RWPE2 (cell line): ENCODE measurements at regions not wholly inside any gene's neighbourhood (a gene's known extent, or its start where the extent isn't known, plus 50 kb on each side); places are given as distances from the start of the nearest gene placed in this dataset.

Experiments
- ATAC-seq: fragments of 200-7000 bp; cut with Tn5 transposase; 3 replicates; pipeline ENCODE4 v1.9.1; 2021; ENCODE audit warnings: low read depth
- DNase-seq: peaks from one replicate; pipeline ENCODE4 v3.0.0-alpha.2; 2020; ENCODE audit warnings: low spot score
- H3K27ac ChIP-seq: fragments of 450-650 bp; 2 replicates; pipeline ENCODE4 v1.5.1; 2017; ENCODE audit warnings: mild to moderate bottlenecking; ENCODE audit not compliant: poor library complexity, severe bottlenecking
- H3K27me3 ChIP-seq: fragments of 250-450 bp; sonication (Bioruptor Pico); 2 replicates; pipeline ENCODE4 v1.5.1; 2021; ENCODE audit warnings: mild to moderate bottlenecking, moderate library complexity; ENCODE audit not compliant: insufficient read depth, poor library complexity, severe bottlenecking
- H3K36me3 ChIP-seq: fragments of 250-450 bp; sonication (Bioruptor Pico); 2 replicates; pipeline ENCODE4 v1.5.1; 2020; ENCODE audit warnings: low read depth, mild to moderate bottlenecking, moderate library complexity
- H3K4me1 ChIP-seq: fragments of 250-450 bp; sonication (Bioruptor Pico); 2 replicates; pipeline ENCODE4 v1.5.1; 2021; ENCODE audit warnings: mild to moderate bottlenecking, moderate library complexity; ENCODE audit not compliant: insufficient read depth, poor library complexity, severe bottlenecking
- H3K4me3 ChIP-seq: fragments of 250-450 bp; sonication (Bioruptor Pico); 2 replicates; pipeline ENCODE4 v1.5.1; 2021; ENCODE audit warnings: mild to moderate bottlenecking, moderate library complexity; ENCODE audit not compliant: severe bottlenecking
- H3K9me3 ChIP-seq: fragments of 250-450 bp; sonication (Bioruptor Pico); 2 replicates; pipeline ENCODE4 v1.5.1; 2021; ENCODE audit warnings: mild to moderate bottlenecking, moderate library complexity; ENCODE audit not compliant: severe bottlenecking
- TF ChIP-seq, protein P1 (sequence below): fragments of 450-650 bp; IDR thresholded peaks from one replicate; pipeline ENCODE4 v1.5.1; 2017; ENCODE audit warnings: mild to moderate bottlenecking, moderate library complexity; ENCODE audit not compliant: poor library complexity, severe bottlenecking

DNA sequence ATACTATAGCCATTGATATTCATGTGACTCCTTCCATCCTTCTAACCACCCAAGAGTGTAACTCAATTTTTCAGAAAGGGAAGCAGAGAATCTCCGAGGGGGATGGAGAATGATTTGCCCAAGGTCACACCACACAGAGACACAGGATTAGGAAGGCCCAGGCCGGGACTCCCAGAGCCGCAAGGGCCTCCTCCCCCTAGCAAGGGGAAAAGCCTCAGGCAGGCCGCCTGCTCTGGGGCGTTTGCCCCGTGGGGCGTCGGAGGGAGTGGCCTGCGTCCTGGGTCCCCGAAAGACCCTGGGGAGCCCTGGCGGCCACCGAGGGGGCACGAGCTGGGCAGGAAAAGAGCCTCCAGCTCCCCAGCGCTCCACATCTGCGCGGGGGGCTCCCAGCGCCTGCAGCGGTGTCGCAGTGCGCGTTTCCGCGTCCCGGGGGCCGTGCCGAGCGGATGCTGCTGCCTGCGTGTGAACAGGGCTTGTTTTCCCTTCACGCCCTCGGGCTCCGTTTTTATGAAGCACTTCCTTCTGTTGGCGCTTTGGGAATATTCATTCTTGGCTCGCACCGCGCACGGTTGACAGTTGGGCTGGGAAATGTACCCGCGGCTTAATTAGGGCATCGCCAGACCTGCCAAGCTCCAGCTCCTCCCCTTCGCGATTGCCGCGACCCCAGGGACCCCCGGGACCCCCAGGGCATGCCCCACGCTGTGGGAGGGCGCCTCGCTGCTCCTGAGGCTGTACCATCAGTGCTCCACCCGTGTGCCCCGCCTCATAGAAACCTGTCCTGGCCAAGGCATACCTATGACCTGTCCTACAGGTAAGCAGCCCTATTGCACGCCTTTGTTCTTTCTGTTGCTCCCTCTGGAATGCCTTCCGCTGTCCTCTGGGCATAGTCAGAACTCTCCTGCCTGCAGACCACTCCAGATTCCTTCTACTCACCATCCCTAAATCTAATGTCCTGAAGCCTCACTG is 158.9 kb upstream of the GLI2 start:
- ATAC-seq (peak; percentile 61), DNase-seq (no peak)
- TF ChIP-seq, protein P1, sequence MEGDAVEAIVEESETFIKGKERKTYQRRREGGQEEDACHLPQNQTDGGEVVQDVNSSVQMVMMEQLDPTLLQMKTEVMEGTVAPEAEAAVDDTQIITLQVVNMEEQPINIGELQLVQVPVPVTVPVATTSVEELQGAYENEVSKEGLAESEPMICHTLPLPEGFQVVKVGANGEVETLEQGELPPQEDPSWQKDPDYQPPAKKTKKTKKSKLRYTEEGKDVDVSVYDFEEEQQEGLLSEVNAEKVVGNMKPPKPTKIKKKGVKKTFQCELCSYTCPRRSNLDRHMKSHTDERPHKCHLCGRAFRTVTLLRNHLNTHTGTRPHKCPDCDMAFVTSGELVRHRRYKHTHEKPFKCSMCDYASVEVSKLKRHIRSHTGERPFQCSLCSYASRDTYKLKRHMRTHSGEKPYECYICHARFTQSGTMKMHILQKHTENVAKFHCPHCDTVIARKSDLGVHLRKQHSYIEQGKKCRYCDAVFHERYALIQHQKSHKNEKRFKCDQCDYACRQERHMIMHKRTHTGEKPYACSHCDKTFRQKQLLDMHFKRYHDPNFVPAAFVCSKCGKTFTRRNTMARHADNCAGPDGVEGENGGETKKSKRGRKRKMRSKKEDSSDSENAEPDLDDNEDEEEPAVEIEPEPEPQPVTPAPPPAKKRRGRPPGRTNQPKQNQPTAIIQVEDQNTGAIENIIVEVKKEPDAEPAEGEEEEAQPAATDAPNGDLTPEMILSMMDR, result no peak
- Histone ChIP-seq H3K27me3 (no peaks in the 10 kb centered on the region), H3K9me3 (no peaks in the 10 kb centered on the region), H3K27ac (no peak overlapping the region), H3K4me1 (no peaks in the 10 kb centered on the region), H3K36me3 (no peaks in the 10 kb centered on the region), H3K4me3 (no peak overlapping the region)

DNA sequence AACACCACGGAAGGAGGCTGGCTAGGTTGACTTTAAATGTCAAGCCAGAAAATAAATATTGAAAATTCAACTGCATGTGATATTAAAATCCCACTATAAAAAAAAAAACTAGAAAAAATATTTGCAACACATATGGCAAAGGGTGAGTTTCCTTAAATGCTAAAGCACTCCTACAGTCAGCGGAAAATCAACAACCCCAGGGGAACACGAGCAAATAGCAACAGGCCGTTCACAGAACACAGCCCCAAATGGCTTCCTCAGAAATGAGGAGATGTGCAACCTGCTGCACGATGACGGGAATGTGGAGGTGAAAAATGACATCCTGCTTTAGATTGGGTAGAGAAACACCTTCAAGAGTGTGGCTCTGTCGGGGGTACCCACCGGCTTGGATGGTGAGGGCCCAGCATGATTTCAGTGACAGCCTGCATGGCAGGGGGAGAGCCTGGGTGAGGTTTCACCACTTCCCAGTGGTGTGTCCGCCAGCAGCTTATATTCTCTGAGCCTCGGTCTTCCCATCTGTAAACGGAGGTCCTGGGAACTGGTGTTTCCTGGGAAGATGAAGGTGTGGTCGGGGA is 157.9 kb upstream of the GLI2 start:
- Histone ChIP-seq H3K36me3 (no peaks in the 10 kb centered on the region), H3K9me3 (no peaks in the 10 kb centered on the region), H3K4me3 (no peak overlapping the region), H3K27me3 (no peaks in the 10 kb centered on the region), H3K27ac (no peak overlapping the region), H3K4me1 (no peaks in the 10 kb centered on the region)
- ATAC-seq (no peak), DNase-seq (no peak)
- TF ChIP-seq, protein P1, result no peak

DNA sequence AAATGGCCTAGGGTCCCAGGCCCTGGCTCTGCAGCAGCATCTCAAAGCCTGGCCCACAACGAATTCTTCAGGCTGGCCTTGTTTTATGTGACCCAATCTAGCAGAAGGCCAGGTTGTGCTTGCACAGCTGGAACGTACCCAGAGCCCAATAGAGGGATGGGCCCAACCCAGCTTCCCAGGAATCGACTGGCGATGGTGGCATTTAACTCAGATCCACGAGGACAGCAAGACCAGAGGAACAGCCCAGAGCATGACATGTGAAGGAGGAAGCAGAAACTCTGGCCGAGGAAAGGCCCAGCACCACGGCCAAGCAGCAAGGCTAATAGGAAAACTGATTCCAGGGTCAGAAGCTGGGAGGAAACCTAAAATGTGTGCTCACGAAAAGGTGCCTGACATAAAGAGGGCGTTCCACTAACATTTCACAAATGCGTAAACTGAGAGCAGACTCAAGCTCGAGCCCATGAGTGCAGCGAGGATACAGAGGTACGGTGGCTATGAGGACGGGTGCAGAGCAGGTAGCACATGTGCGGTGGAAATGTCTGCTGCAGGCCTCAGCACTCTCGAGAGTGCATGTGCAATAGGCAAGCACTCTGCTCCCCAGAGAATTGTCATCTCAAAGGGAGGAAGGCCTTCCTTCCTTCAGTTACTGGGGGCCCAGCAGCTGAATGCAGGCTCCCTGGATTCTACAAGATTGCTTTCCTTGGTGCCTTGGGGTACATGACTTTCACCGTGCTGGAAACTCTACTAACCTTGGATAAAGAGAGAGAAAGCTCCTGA is 156.9 kb upstream of the GLI2 start:
- Histone ChIP-seq H3K27ac (no peak overlapping the region), H3K36me3 (no peaks in the 10 kb centered on the region), H3K9me3 (no peaks in the 10 kb centered on the region), H3K4me3 (no peak overlapping the region), H3K27me3 (no peaks in the 10 kb centered on the region), H3K4me1 (no peaks in the 10 kb centered on the region)
- ATAC-seq (no peak), DNase-seq (no peak)
- TF ChIP-seq, protein P1, result no peak

DNA sequence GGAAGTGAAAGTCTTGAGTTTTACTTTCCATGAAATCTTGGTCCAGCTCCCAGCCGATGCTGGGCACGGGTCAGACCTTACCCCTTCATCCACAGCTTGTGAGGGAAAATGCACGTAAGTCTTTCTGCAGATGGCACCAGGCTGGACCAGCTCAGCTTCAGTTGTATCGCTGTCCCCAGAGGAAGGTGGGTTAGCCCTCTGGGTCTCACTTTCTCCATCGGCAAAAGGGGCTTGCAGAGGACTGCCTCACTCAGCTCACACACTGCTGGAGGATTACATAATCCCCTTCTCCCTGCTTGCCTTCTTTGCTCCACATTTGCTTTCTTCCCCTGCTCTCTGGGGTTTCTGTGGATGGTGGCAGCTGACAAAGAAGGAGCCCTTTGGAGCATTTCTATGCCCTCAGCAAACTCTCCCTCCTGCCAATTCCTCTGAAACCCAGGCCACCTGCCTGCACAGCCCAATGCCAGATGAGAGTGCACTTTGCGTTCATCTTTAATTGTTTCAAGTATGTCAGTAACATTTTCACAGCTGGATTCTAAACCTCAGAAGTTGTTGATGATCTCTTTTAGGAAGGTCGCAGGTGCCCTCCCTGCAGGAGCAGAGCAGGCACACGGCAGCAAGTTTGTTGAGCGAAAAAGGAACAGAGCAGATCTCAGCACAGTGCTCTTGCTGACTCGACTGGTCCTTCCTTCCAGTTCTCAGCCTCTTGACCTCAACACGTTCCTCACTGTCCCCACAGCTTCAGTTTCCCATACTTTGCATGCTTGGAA is 155.6 kb upstream of the GLI2 start:
- DNase-seq (no peak), ATAC-seq (no peak)
- no peaks in the 10 kb centered on the region for H3K27me3 ChIP-seq

More for the DNA sequence above, 155.6 kb upstream of the GLI2 start:
- Histone ChIP-seq H3K4me3 (no peak overlapping the region), H3K27ac (no peak overlapping the region), H3K9me3 (no peaks in the 10 kb centered on the region), H3K36me3 (no peaks in the 10 kb centered on the region), H3K4me1 (no peaks in the 10 kb centered on the region)
- TF ChIP-seq, protein P1, result no peak
